SU-DHL-6 (cell line): ENCODE measurements at regions not wholly inside any gene's neighbourhood (a gene's known extent, or its start where the extent isn't known, plus 50 kb on each side); places are given as distances from the start of the nearest gene placed in this dataset.

ENCODE experiments used
- CTCF ChIP-seq: fragments of 200-600 bp; sonication (generic); IDR thresholded peaks from one replicate; pipeline ENCODE4 v1.5.1; 2017; ENCODE audit warnings: antibody characterized with exemption, mild to moderate bottlenecking, low read length, moderate library complexity; ENCODE audit not compliant: insufficient read depth, poor library complexity, severe bottlenecking
- EZH2phosphoT487 ChIP-seq: fragments of 200-600 bp; sonication (generic), shearing (Covaris generic); conservative IDR thresholded peaks from 2 replicates; pipeline ENCODE4 v1.6.1; 2018; ENCODE audit warnings: mild to moderate bottlenecking, antibody characterized with exemption, low read length, moderate library complexity, mixed read lengths

GRCh38 chr1:164369698-164370365, 189.2 kb upstream of the PBX1 start:
- TF ChIP-seq CTCF (no peak), EZH2phosphoT487 (no peak)
